PC-9 (cell line): ENCODE measurements at regions not wholly inside any gene's neighbourhood (a gene's known extent, or its start where the extent isn't known, plus 50 kb on each side); places are given as distances from the start of the nearest gene placed in this dataset.

Experiments used
- BruUV-seq: library from RNA; stranded (reverse); fragments of 400-500 nt; replicated peaks from 2 replicates; lab custom pipeline; 2021; lab: Mats Ljungman, UMichigan
- CTCF ChIA-PET: fragments of 300-600 bp; sonication (Branson Sonifier 250); formaldehyde crosslinking; loops from one replicate; lab custom pipeline; 2022; ENCODE audit warnings: antibody characterized with exemption; lab: Charles Lee
- POLR2A ChIA-PET: fragments of 300-600 bp; sonication (Branson Sonifier 250); formaldehyde crosslinking; loops from one replicate; lab custom pipeline; 2022; ENCODE audit warnings: antibody characterized with exemption; ENCODE audit not compliant: unreplicated experiment; lab: Charles Lee
- DNase-seq, 2 experiments: peaks; one replicate each; pipeline versions ENCODE4 v3.0.0 to v3.0.0-alpha.2; 2015 to 2022; ENCODE audit warnings: mixed read lengths in 1 of 2
- H2AFZ ChIP-seq: fragments of 200-600 bp; sonication (generic); 2 replicates; pipeline ENCODE4 v1.8.1; 2017; ENCODE audit warnings: antibody characterized with exemption
- H3F3A ChIP-seq: fragments of 200-600 bp; sonication (generic); 2 replicates; pipeline ENCODE4 v1.8.1; 2017; ENCODE audit warnings: antibody characterized with exemption, mild to moderate bottlenecking, low read depth; ENCODE audit not compliant: insufficient read depth
- H3K27ac ChIP-seq: fragments of 200-600 bp; sonication (generic); 2 replicates; pipeline ENCODE4 v1.6.1; 2016; ENCODE audit warnings: mixed run types
- H3K27me3 ChIP-seq: fragments of 200-600 bp; sonication (generic); 2 replicates; pipeline ENCODE4 v1.6.1; 2016; ENCODE audit warnings: low read depth, mixed run types; ENCODE audit not compliant: insufficient read depth
- H3K36me3 ChIP-seq: fragments of 200-600 bp; sonication (generic); 2 replicates; pipeline ENCODE4 v1.6.1; 2016; ENCODE audit warnings: low read depth, mixed run types
- H3K4me1 ChIP-seq: fragments of 200-600 bp; sonication (generic); replicated peaks from 2 replicates; pipeline ENCODE4 v1.6.1; 2016; ENCODE audit warnings: mixed run types; ENCODE audit not compliant: insufficient read depth
- H3K4me2 ChIP-seq: fragments of 200-600 bp; sonication (generic); 2 replicates; pipeline ENCODE4 v1.6.1; 2017; ENCODE audit warnings: mixed run types
- H3K4me3 ChIP-seq: fragments of 200-600 bp; sonication (generic); 2 replicates; pipeline ENCODE4 v1.6.1; 2016; ENCODE audit warnings: mixed run types
- H3K79me2 ChIP-seq: fragments of 200-600 bp; sonication (generic); 2 replicates; pipeline ENCODE4 v1.6.1; 2017; ENCODE audit warnings: low read depth, mixed run types
- H3K9me2 ChIP-seq: fragments of 200-600 bp; sonication (generic); 2 replicates; pipeline ENCODE4 v1.8.1; 2017; ENCODE audit warnings: mild to moderate bottlenecking; ENCODE audit not compliant: insufficient read depth
- H3K9me3 ChIP-seq: fragments of 200-600 bp; sonication (generic); 2 replicates; pipeline ENCODE4 v1.8.1; 2016; ENCODE audit warnings: low read depth; ENCODE audit not compliant: insufficient read depth
- H4K20me1 ChIP-seq: fragments of 200-600 bp; sonication (generic); 2 replicates; pipeline ENCODE4 v1.8.1; 2017; ENCODE audit not compliant: insufficient read depth
- EZH2 ChIP-seq: fragments of 200-600 bp; sonication (generic); IDR thresholded peaks from 2 replicates; pipeline ENCODE4 v1.8.0; 2017; ENCODE audit warnings: antibody characterized with exemption, low read depth
- intact Hi-C: fragments of 100-400 bp; cut with micrococcal nuclease; formaldehyde crosslinking; loops from one replicate; pipeline ENCODE4 v1.10.0; 2022; ENCODE audit not compliant: unreplicated experiment
- TF ChIP-seq, protein P1 (sequence below): fragments of 200-600 bp; sonication (generic); conservative IDR thresholded peaks from 2 replicates; pipeline ENCODE4 v1.6.1; 2017; ENCODE audit warnings: mixed run types, antibody characterized with exemption, mild to moderate bottlenecking, moderate library complexity

DNA sequence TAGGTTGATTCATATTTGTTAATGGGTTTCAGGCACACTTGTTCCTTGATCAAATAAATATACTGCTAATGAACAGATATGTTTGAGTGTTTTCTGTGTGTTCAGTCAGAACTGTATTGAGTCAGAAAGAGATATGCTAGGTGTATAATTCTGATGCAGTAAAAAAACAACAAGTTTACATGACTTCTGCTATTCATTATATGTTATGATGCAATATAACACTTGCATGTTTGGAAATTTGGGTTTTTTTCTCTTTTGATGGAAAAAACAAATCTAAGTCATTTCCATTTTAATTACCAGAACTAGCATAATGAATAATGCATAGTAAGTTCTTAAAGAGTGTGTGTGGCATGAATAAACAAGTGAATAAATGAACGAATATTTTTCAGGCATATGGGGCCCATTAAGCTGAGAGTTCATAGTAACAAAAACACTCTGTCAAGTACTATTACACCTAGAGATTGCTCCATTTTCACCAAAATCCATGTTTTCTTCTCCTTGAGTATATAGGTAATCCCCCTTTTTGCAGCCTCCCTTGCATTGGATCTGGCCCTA, 208.3 kb upstream of the NT5E start:
- no peak overlapping the region for H3K27ac ChIP-seq
- POLR2A ChIA-PET: no interaction called here

DNA sequence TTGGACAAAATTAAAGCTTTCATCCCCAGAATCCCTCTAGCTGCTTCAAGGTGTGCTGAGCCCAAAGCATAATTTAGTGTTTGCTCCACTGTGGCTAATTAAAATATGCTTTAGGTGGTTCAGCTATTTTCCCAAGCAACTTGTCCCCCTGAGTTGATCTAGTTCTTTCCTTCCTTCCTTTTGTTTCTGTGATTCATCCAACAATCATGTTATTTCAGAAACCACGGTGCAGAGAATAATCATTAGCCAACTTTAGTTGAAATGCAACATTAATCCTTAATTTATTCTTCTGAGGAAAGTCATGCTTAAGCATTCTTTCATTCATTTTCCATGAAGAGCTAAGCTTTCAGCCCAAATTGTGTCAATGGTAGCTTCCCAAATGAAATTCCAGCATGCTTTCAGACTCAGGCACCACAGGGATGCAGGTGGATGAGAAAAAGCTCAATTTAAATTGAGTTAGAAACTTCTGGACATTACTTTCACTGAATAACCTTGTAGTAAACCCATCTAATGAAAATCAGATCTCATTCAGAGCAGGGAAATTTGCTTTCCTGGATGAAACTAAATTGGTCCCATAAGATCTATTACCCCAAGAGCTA, 209.0 kb upstream of the NT5E start:
- H3K27me3 ChIP-seq: no peaks in the 10 kb centered on the region
- no peaks in the 10 kb centered on the region for H3F3A ChIP-seq
- H3K27ac ChIP-seq: no peak overlapping the region
- no peaks in the 10 kb centered on the region for H3K9me2 ChIP-seq
- ChIA-PET POLR2A (no interaction called here), CTCF (no interaction called here)
- intact Hi-C loops: no loop called here
- H3K4me3 ChIP-seq: no peak overlapping the region
- no peak for DNase-seq
- H3K36me3 ChIP-seq: no peaks in the 10 kb centered on the region
- no peaks in the 10 kb centered on the region for H4K20me1 ChIP-seq
- H3K4me2 ChIP-seq: no peak overlapping the region
- H2AFZ ChIP-seq: no peak overlapping the region
- TF ChIP-seq, protein P1, sequence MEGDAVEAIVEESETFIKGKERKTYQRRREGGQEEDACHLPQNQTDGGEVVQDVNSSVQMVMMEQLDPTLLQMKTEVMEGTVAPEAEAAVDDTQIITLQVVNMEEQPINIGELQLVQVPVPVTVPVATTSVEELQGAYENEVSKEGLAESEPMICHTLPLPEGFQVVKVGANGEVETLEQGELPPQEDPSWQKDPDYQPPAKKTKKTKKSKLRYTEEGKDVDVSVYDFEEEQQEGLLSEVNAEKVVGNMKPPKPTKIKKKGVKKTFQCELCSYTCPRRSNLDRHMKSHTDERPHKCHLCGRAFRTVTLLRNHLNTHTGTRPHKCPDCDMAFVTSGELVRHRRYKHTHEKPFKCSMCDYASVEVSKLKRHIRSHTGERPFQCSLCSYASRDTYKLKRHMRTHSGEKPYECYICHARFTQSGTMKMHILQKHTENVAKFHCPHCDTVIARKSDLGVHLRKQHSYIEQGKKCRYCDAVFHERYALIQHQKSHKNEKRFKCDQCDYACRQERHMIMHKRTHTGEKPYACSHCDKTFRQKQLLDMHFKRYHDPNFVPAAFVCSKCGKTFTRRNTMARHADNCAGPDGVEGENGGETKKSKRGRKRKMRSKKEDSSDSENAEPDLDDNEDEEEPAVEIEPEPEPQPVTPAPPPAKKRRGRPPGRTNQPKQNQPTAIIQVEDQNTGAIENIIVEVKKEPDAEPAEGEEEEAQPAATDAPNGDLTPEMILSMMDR: no peak
- no peak for TF ChIP-seq EZH2
- H3K9me3 ChIP-seq: no peaks in the 10 kb centered on the region
- no peaks in the 10 kb centered on the region for H3K4me1 ChIP-seq
- no TSS peak for BruUV-seq
- no peaks in the 10 kb centered on the region for H3K79me2 ChIP-seq

More for the DNA sequence above, 208.3 kb upstream of the NT5E start:
- BruUV-seq: no TSS peak
- Histone ChIP-seq H3K36me3 (no peaks in the 10 kb centered on the region), H3K9me3 (no peaks in the 10 kb centered on the region), H2AFZ (no peak overlapping the region), H3F3A (no peaks in the 10 kb centered on the region), H4K20me1 (no peaks in the 10 kb centered on the region), H3K27me3 (no peaks in the 10 kb centered on the region), H3K4me3 (no peak overlapping the region), H3K4me1 (no peaks in the 10 kb centered on the region), H3K4me2 (no peak overlapping the region), H3K9me2 (no peaks in the 10 kb centered on the region), H3K79me2 (no peaks in the 10 kb centered on the region)
- TF ChIP-seq, protein P1: no peak
- TF ChIP-seq EZH2: no peak
- DNase-seq: no peak
- intact Hi-C loops: no loop called here
- CTCF ChIA-PET: no interaction called here

DNA sequence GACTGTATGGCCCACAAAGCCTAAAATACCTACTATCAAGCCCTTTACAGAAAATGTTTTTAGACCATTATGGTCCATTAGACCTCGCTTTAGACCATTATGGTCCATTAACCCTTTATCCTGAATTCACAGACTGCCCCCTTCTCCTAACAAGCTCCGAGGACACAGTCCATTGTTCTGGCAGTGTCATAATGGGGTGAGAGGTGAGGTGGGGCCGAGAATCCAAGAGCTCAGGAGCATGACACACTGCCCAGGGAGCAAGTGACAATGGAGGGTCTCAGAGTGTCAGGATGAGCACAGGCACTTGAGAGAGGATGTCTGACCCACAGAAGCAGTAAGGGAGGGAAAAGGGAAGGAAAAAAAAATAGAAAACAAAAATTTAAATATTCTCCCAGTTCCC, 212.4 kb upstream of the NT5E start:
- no TSS peak for BruUV-seq
- Histone ChIP-seq H3F3A (no peaks in the 10 kb centered on the region), H3K36me3 (no peaks in the 10 kb centered on the region), H4K20me1 (no peaks in the 10 kb centered on the region), H3K4me2 (no peak overlapping the region), H2AFZ (no peak overlapping the region), H3K9me2 (no peaks in the 10 kb centered on the region), H3K4me3 (no peak overlapping the region), H3K4me1 (no peaks in the 10 kb centered on the region), H3K27ac (no peak overlapping the region), H3K27me3 (no peaks in the 10 kb centered on the region), H3K79me2 (no peaks in the 10 kb centered on the region), H3K9me3 (no peaks in the 10 kb centered on the region)
- no peak for TF ChIP-seq EZH2
- TF ChIP-seq, protein P1: no peak
- CTCF ChIA-PET: no interaction called here
- intact Hi-C loops: no loop called here
- DNase-seq: no peak
- POLR2A ChIA-PET: no interaction called here
